Transverse colon (tissue), 4 donors: ENCODE measurements at regions not wholly inside any gene's neighbourhood (a gene's known extent, or its start where the extent isn't known, plus 50 kb on each side); places are given as distances from the start of the nearest gene placed in this dataset.

Experiments used
- CTCF ChIP-seq, 5 experiments: fragments of 200-600 bp in 3 of 5; fragments of 450-650 bp in 2 of 5; sonication (generic) in 3 of 5; IDR thresholded peaks; 1 replicate in 2 of 5; 2 replicates in 3 of 5; pipeline ENCODE4 v1.5.1; 2016 to 2017; ENCODE audit warnings: antibody characterized with exemption in 5 of 5, inconsistent platforms in 3 of 5, mild to moderate bottlenecking in 2 of 5, moderate library complexity in 1 of 5
- POLR2A ChIP-seq: fragments of 450-650 bp; IDR thresholded peaks from one replicate; pipeline ENCODE4 v1.6.1; 2016; ENCODE audit warnings: antibody characterized with exemption, mild to moderate bottlenecking, moderate library complexity
- POLR2AphosphoS5 ChIP-seq, 3 donors: sonication (generic); formaldehyde crosslinking; IDR thresholded peaks; one replicate each; pipeline ENCODE4 v1.6.1; 2016; ENCODE audit warnings: antibody characterized with exemption in 3 of 3

DNA sequence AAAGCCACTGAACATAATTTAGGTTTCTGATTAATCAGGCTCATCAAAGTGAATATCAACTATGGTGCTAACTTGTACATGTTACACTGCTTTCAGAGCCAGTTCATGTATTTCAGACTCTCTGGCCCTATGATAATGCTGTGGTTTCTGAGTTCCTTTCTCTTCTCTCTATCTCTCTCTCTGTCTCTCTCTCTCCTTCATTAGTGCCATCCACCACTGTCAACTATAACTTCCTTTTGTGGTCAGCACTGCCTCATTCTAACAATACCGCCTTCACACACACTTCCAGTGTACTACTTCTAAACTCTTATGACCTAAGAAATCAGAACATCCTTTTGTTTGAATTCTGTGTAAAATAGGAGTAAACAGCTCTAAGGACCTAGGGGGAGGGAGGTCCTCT is 907.1 kb downstream of the RPA4 start:
- TF ChIP-seq POLR2A, result no peak
- no peak for TF ChIP-seq POLR2AphosphoS5 (IDR thresholded peaks at IDR 0.05)
- TF ChIP-seq CTCF (IDR thresholded peaks at IDR 0.05), result no peak
